Stimulated activated CD4-positive, alpha-beta T cell treated with anti-CD3 and anti-CD28 coated beads, Interleukin-15, amount 100 ng/mL, for 24 hours (primary cell): ENCODE measurements at regions not wholly inside any gene's neighbourhood (a gene's known extent, or its start where the extent isn't known, plus 50 kb on each side); places are given as distances from the start of the nearest gene placed in this dataset.

Source experiments
- DNase-seq: peaks from one replicate; pipeline ENCODE4 v3.0.0-alpha.2; 2020

- DNase-seq, result no peak
These were observed 189.7 kb downstream of the SP3 start for GRCh38 chr2:173775440-173775839.

GRCh38 chr2:173782681-173783080 is 182.5 kb downstream of the SP3 start:
- DNase-seq, result no peak

- no peak for DNase-seq
These were observed 181.8 kb downstream of the SP3 start for GRCh38 chr2:173783382-173783781.

GRCh38 chr2:173785813-173786212 is 179.4 kb downstream of the SP3 start:
- no peak for DNase-seq

- DNase-seq, result no peak
These were observed 173.7 kb downstream of the SP3 start for GRCh38 chr2:173791502-173791901.

- DNase-seq, result no peak
These were observed 173.0 kb downstream of the SP3 start for GRCh38 chr2:173792166-173792565.

- DNase-seq, result no peak
These were observed 172.4 kb downstream of the SP3 start for GRCh38 chr2:173792741-173793140.

- no peak for DNase-seq
These were observed 171.2 kb downstream of the SP3 start for GRCh38 chr2:173793709-173794565.

GRCh38 chr2:173797586-173798263 is 167.4 kb downstream of the SP3 start:
- DNase-seq, result no peak

GRCh38 chr2:173802518-173802917 is 162.7 kb downstream of the SP3 start:
- DNase-seq, result no peak

- DNase-seq, result no peak
These were observed 161.7 kb downstream of the SP3 start for GRCh38 chr2:173803449-173803848.

- no peak for DNase-seq
These were observed 158.4 kb downstream of the SP3 start for GRCh38 chr2:173806761-173807160.

GRCh38 chr2:173808718-173809117 is 156.5 kb downstream of the SP3 start:
- no peak for DNase-seq

- no peak for DNase-seq
These were observed 152.9 kb downstream of the SP3 start for GRCh38 chr2:173812321-173812720.

- no peak for DNase-seq
These were observed 150.9 kb downstream of the SP3 start for GRCh38 chr2:173814306-173814705.

GRCh38 chr2:173815772-173816171 is 149.4 kb downstream of the SP3 start:
- DNase-seq, result no peak

- DNase-seq, result no peak
These were observed 147.6 kb downstream of the SP3 start for GRCh38 chr2:173817582-173817981.

GRCh38 chr2:173818285-173818684 is 146.9 kb downstream of the SP3 start:
- DNase-seq, result no peak

GRCh38 chr2:173819852-173820251 is 145.3 kb downstream of the SP3 start:
- DNase-seq, result no peak

GRCh38 chr2:173821451-173821850 is 143.7 kb downstream of the SP3 start:
- DNase-seq, result no peak

- no peak for DNase-seq
These were observed 142.2 kb downstream of the SP3 start for GRCh38 chr2:173822889-173823542.

GRCh38 chr2:173823543-173823939 is 141.6 kb downstream of the SP3 start:
- DNase-seq, result no peak

GRCh38 chr2:173828189-173829142 is 136.7 kb downstream of the SP3 start:
- no peak for DNase-seq
